B cell (primary cell): ENCODE measurements at regions not wholly inside any gene's neighbourhood (a gene's known extent, or its start where the extent isn't known, plus 50 kb on each side); places are given as distances from the start of the nearest gene placed in this dataset.
"Not testable (repeated sequence)": the region's sequence is repeated elsewhere in the genome, so short reads cannot be mapped to it uniquely, and the experiment has no call there.

Experiments used
- ATAC-seq: fragments of 200-7000 bp; cut with Tn5 transposase; one replicate; pipeline ENCODE4 v1.10.0; 2021; ENCODE audit warnings: low read depth, mild to moderate bottlenecking, moderate number of reproducible peaks, moderate library complexity
- CTCF ChIA-PET: fragments of 350-600 bp; sonication (Branson Sonifier 250); formaldehyde crosslinking; loops from one replicate; lab custom pipeline; 2021; ENCODE audit warnings: antibody characterized with exemption, inconsistent platforms; lab: Charles Lee
- POLR2A ChIA-PET: fragments of 350-600 bp; sonication (Branson Sonifier 250); formaldehyde crosslinking; loops from one replicate; lab custom pipeline; 2021; ENCODE audit warnings: antibody characterized with exemption; lab: Charles Lee
- DNase-seq: peaks from one replicate; pipeline ENCODE4 v3.0.0; 2013
- H2AFZ ChIP-seq: 2 replicates; pipeline ENCODE4 v1.6.1; 2012; ENCODE audit warnings: mild to moderate bottlenecking, low read depth, low read length; ENCODE audit not compliant: insufficient read depth, poor library complexity, severe bottlenecking
- H3K27ac ChIP-seq, 2 donors: 1 replicate in 1 of 2; 2 replicates in 1 of 2; pipeline ENCODE4 v1.5.1; 2012 to 2013; ENCODE audit warnings: low read length in 2 of 2, mild to moderate bottlenecking in 2 of 2, moderate library complexity in 1 of 2
- H3K27me3 ChIP-seq, 4 experiments: fragments of 200-600 bp in 1 of 4; sonication (generic) in 1 of 4; replicated peaks in 1 of 4; 1 replicate in 2 of 4; 2 replicates in 2 of 4; pipeline versions ENCODE4 v1.6.1 to v1.7.0; 2013 to 2016; ENCODE audit warnings: low read length in 3 of 4, mild to moderate bottlenecking in 2 of 4, mixed read lengths in 1 of 4, moderate library complexity in 1 of 4; ENCODE audit not compliant: insufficient read depth in 4 of 4, control insufficient read depth in 3 of 4; ENCODE audit errors: control extremely low read depth in 1 of 4
- H3K36me3 ChIP-seq, 2 experiments: replicated peaks in 1 of 2; 1 replicate in 1 of 2; 2 replicates in 1 of 2; pipeline versions ENCODE4 v1.6.1 to v1.7.1; 2013; ENCODE audit warnings: low read length in 1 of 2; ENCODE audit not compliant: insufficient read depth in 2 of 2, control insufficient read depth in 1 of 2; ENCODE audit errors: control extremely low read depth in 1 of 2, extremely low read depth in 1 of 2
- H3K4me1 ChIP-seq, 2 donors: fragments of 200-600 bp in 1 of 2; sonication (generic) in 1 of 2; 1 replicate in 1 of 2; 2 replicates in 1 of 2; pipeline versions ENCODE4 v1.5.1 to v1.6.1; 2013 to 2017; ENCODE audit warnings: low read length in 2 of 2; ENCODE audit not compliant: control insufficient read depth in 2 of 2, insufficient read depth in 2 of 2
- H3K4me2 ChIP-seq: replicated peaks from 2 replicates; pipeline ENCODE3; 2012; ENCODE audit warnings: mild to moderate bottlenecking, low read depth, low read length; ENCODE audit not compliant: poor library complexity, severe bottlenecking
- H3K4me3 ChIP-seq, 5 experiments: fragments of 200-600 bp in 1 of 5; sonication (generic) in 1 of 5; 1 replicate in 3 of 5; 2 replicates in 2 of 5; pipeline versions ENCODE4 v1.5.1 to v1.7.0; 2011 to 2016; ENCODE audit warnings: low read length in 4 of 5, mild to moderate bottlenecking in 4 of 5, low read depth in 2 of 5, control low read depth in 1 of 5, moderate library complexity in 1 of 5; ENCODE audit not compliant: insufficient read depth in 1 of 5; ENCODE audit errors: control extremely low read depth in 1 of 5, extremely low read depth in 1 of 5
- H3K79me2 ChIP-seq: fragments of 200-600 bp; sonication (generic); one replicate; pipeline ENCODE4 v1.6.0; 2016; ENCODE audit warnings: low read length; ENCODE audit not compliant: control insufficient read depth, insufficient read depth
- H3K9ac ChIP-seq: fragments of 200-600 bp; sonication (generic); 2 replicates; pipeline ENCODE4 v1.6.1; 2017; ENCODE audit warnings: mild to moderate bottlenecking, low read length, moderate library complexity
- H3K9me3 ChIP-seq, 3 donors: one replicate each; pipeline versions ENCODE4 v1.6.1 to v1.7.1; 2013; ENCODE audit warnings: low read length in 2 of 3; ENCODE audit not compliant: control insufficient read depth in 2 of 3, insufficient read depth in 1 of 3; ENCODE audit errors: control extremely low read depth in 1 of 3
- H4K20me1 ChIP-seq: 2 replicates; pipeline ENCODE4 v1.6.0; 2012; ENCODE audit warnings: mild to moderate bottlenecking, low read length; ENCODE audit not compliant: insufficient read depth, control insufficient read depth, poor library complexity, severe bottlenecking
- H3K27ac Mint-ChIP-seq: one replicate; pipeline ENCODE4 v1.8.0; 2021; ENCODE audit warnings: mixed read lengths
- H3K27me3 Mint-ChIP-seq: one replicate; pipeline ENCODE4 v1.8.0; 2021; ENCODE audit warnings: mixed read lengths
- H3K4me1 Mint-ChIP-seq: one replicate; pipeline ENCODE4 v1.8.0; 2021; ENCODE audit warnings: mixed read lengths
- H3K4me3 Mint-ChIP-seq: one replicate; pipeline ENCODE4 v1.8.0; 2021; ENCODE audit warnings: mixed read lengths
- H3K9me3 Mint-ChIP-seq: one replicate; pipeline ENCODE4 v1.8.0; 2022; ENCODE audit warnings: mixed read lengths; ENCODE audit not compliant: insufficient read depth
- WGBS: methylation state at CpG from one replicate; pipeline ENCODE4 v1.1.5; 2013; ENCODE audit warnings: missing lambda C conversion rate; ENCODE audit not compliant: insufficient coverage; 5-methylcytosine and 5-hydroxymethylcytosine counted together
- intact Hi-C: fragments of 100-400 bp; cut with micrococcal nuclease; formaldehyde crosslinking; loops from one replicate; pipeline ENCODE4 v1.10.0; 2022

- POLR2A ChIA-PET, H3K4me3 Mint-ChIP-seq, H4K20me1 ChIP-seq, CTCF ChIA-PET, H3K27me3 Mint-ChIP-seq, ATAC-seq, H3K27ac Mint-ChIP-seq, intact Hi-C loops, H3K36me3 ChIP-seq, H3K9me3 Mint-ChIP-seq, H3K27ac ChIP-seq, H3K4me2 ChIP-seq, H2AFZ ChIP-seq, DNase-seq, H3K27me3 ChIP-seq, H3K4me1 Mint-ChIP-seq, H3K79me2 ChIP-seq, H3K9ac ChIP-seq, H3K4me1 ChIP-seq, H3K4me3 ChIP-seq: not testable (repeated sequence)
- H3K9me3 ChIP-seq: peaks cover 0 to 45% (median 1%) of the 10 kb centered on the region in 3 donors
Measured at GRCh38 chr20:29308956-29309355, 1948.5 kb upstream of the DEFB115 start.

- H4K20me1 ChIP-seq, H3K9ac ChIP-seq, H3K4me1 ChIP-seq, H3K36me3 ChIP-seq, intact Hi-C loops, DNase-seq, H3K4me3 ChIP-seq, H3K27me3 ChIP-seq, H2AFZ ChIP-seq, H3K27ac ChIP-seq, H3K4me1 Mint-ChIP-seq, H3K27me3 Mint-ChIP-seq, H3K4me2 ChIP-seq, H3K79me2 ChIP-seq, H3K27ac Mint-ChIP-seq, ATAC-seq, H3K9me3 Mint-ChIP-seq, POLR2A ChIA-PET, H3K4me3 Mint-ChIP-seq, CTCF ChIA-PET: not testable (repeated sequence)
- WGBS: 88% methylated on average over 14 of the region's 17 CpGs
- peaks cover 0 to 45% (median 0%) of the 10 kb centered on the region in 3 donors for H3K9me3 ChIP-seq
Measured at GRCh38 chr20:29309481-29309880, 1948.0 kb upstream of the DEFB115 start.

- H3K27ac ChIP-seq, H3K36me3 ChIP-seq, H3K9ac ChIP-seq, H3K27ac Mint-ChIP-seq, CTCF ChIA-PET, H2AFZ ChIP-seq, DNase-seq, H3K27me3 ChIP-seq, POLR2A ChIA-PET, H3K4me3 ChIP-seq, intact Hi-C loops, H3K79me2 ChIP-seq, H3K4me2 ChIP-seq, H3K4me1 ChIP-seq, H3K4me1 Mint-ChIP-seq, H3K27me3 Mint-ChIP-seq, ATAC-seq, H4K20me1 ChIP-seq, H3K9me3 Mint-ChIP-seq, H3K4me3 Mint-ChIP-seq: not testable (repeated sequence)
- WGBS: 100% methylated on average over 1 of the region's 16 CpGs
- peaks cover 0 to 41% (median 0%) of the 10 kb centered on the region in 3 donors for H3K9me3 ChIP-seq
Measured at GRCh38 chr20:29311046-29311445, 1946.4 kb upstream of the DEFB115 start.

- intact Hi-C loops, H3K27me3 ChIP-seq, H2AFZ ChIP-seq, H3K4me1 Mint-ChIP-seq, H3K27ac ChIP-seq, H3K27me3 Mint-ChIP-seq, ATAC-seq, DNase-seq, H3K36me3 ChIP-seq, H3K4me3 ChIP-seq, H3K9me3 Mint-ChIP-seq, H4K20me1 ChIP-seq, H3K9ac ChIP-seq, H3K4me3 Mint-ChIP-seq, H3K4me1 ChIP-seq, H3K79me2 ChIP-seq, CTCF ChIA-PET, H3K4me2 ChIP-seq, H3K27ac Mint-ChIP-seq, POLR2A ChIA-PET: not testable (repeated sequence)
- 64% methylated on average over 2 of the region's 8 CpGs for WGBS
- H3K9me3 ChIP-seq: peaks cover 0 to 33% (median 0%) of the 10 kb centered on the region in 3 donors
Measured at GRCh38 chr20:29312679-29313078, 1944.8 kb upstream of the DEFB115 start.
